ENCODE measurements at regions not wholly inside any gene's neighbourhood (a gene's known extent, or its start where the extent isn't known, plus 50 kb on each side); places are given as distances from the start of the nearest gene placed in this dataset.

- Histone ChIP-seq H3K27me3 (ENCODE audit: control insufficient read depth, insufficient read depth, low read length) (no peaks in the 10 kb centered on the region), H3K27ac (ENCODE audit: low read length) (no peak overlapping the region), H3K4me1 (ENCODE audit: control insufficient read depth, insufficient read depth, low read length) (no peaks in the 10 kb centered on the region), H3K9me3 (ENCODE audit: control insufficient read depth, insufficient read depth, low read depth, low read length) (no peaks in the 10 kb centered on the region), H3K36me3 (ENCODE audit: control insufficient read depth, insufficient read depth, low read length) (no peaks in the 10 kb centered on the region), H3K4me3 (ENCODE audit: low read depth in 2 of 2, low read length in 2 of 2) (no peak overlapping the region)
- in situ Hi-C loops (cut with HindIII; ENCODE audit: low pct_unique_long_range_greater_than_20kb, low sequenced_read_pairs) (no loop called here), intact Hi-C loops (cut with micrococcal nuclease; ENCODE audit: unreplicated experiment) (no loop called here)
- no peak for ATAC-seq
- CTCF ChIA-PET: no interaction called here
- BruUV-seq (replicated peaks): no TSS peak
- no peak for DNase-seq (ENCODE audit: low read depth, low spot score)
- POLR2A ChIA-PET: no interaction called here
- TF ChIP-seq CTCF (IDR thresholded peaks at IDR 0.05): no peak
Observed at GRCh38 chr11:115963156-115963555, 458.9 kb upstream of the CADM1 start.

- intact Hi-C loops (cut with micrococcal nuclease; ENCODE audit: unreplicated experiment) (no loop called here), in situ Hi-C loops (cut with HindIII; ENCODE audit: low pct_unique_long_range_greater_than_20kb, low sequenced_read_pairs) (no loop called here)
- no peaks in the 10 kb centered on the region for H3K36me3 ChIP-seq (ENCODE audit: control insufficient read depth, insufficient read depth, low read length)
- H3K27ac ChIP-seq (ENCODE audit: low read length): no peak overlapping the region
- H3K4me1 ChIP-seq (ENCODE audit: control insufficient read depth, insufficient read depth, low read length): no peaks in the 10 kb centered on the region
- DNase-seq (ENCODE audit: low read depth, low spot score) (no peak), ATAC-seq (no peak)
- ChIA-PET CTCF (no interaction called here), POLR2A (no interaction called here)
- no peaks in the 10 kb centered on the region for H3K9me3 ChIP-seq (ENCODE audit: control insufficient read depth, insufficient read depth, low read depth, low read length)
- H3K27me3 ChIP-seq (ENCODE audit: control insufficient read depth, insufficient read depth, low read length): no peaks in the 10 kb centered on the region
- TF ChIP-seq REST (IDR thresholded peaks at IDR 0.05; ENCODE audit: insufficient read depth in 1 of 2, low read depth in 2 of 2, low read length in 1 of 2) (no peak), SIN3A (IDR thresholded peaks at IDR 0.05; ENCODE audit: borderline replicate concordance, insufficient read depth, low read depth, low read length) (no peak), CTCF (IDR thresholded peaks at IDR 0.05) (no peak), POLR2AphosphoS5 (IDR thresholded peaks at IDR 0.05; ENCODE audit: low read depth, low read length) (no peak), TCF7L2 (IDR thresholded peaks at IDR 0.05; ENCODE audit: low read depth, low read length) (no peak)
- no TSS peak for BruUV-seq (replicated peaks)
- no peak overlapping the region for H3K4me3 ChIP-seq (ENCODE audit: low read depth in 2 of 2, low read length in 2 of 2)
Observed at GRCh38 chr11:115961159-115962003, 457.2 kb upstream of the CADM1 start.
